GM12873 (cell line): ENCODE measurements at regions not wholly inside any gene's neighbourhood (a gene's known extent, or its start where the extent isn't known, plus 50 kb on each side); places are given as distances from the start of the nearest gene placed in this dataset.

ENCODE experiments used
- CTCF ChIP-seq: IDR thresholded peaks from 2 replicates; pipeline ENCODE4 v1.5.1; 2012; ENCODE audit warnings: low read depth, mild to moderate bottlenecking, moderate library complexity, low read length, control low read depth; ENCODE audit not compliant: insufficient read depth; ENCODE audit errors: missing control alignments

- TF ChIP-seq CTCF: no peak
Measured at GRCh38 chr5:6162175-6162574, 216.2 kb downstream of the MED10 start.

GRCh38 chr5:6161257-6161656, 217.1 kb downstream of the MED10 start:
- no peak for TF ChIP-seq CTCF

- no peak for TF ChIP-seq CTCF
Measured at GRCh38 chr5:6159832-6160430, 218.4 kb downstream of the MED10 start.

- TF ChIP-seq CTCF: no peak
Measured at GRCh38 chr5:6158974-6159831, 219.1 kb downstream of the MED10 start.

- no peak for TF ChIP-seq CTCF
Measured at GRCh38 chr5:6154216-6154615, 224.1 kb downstream of the MED10 start.

- TF ChIP-seq CTCF: no peak
Measured at GRCh38 chr5:6146271-6146670, 232.1 kb downstream of the MED10 start.

- TF ChIP-seq CTCF: no peak
Measured at GRCh38 chr5:6145616-6146237, 232.6 kb downstream of the MED10 start.
